RWPE2 (cell line): ENCODE measurements at regions not wholly inside any gene's neighbourhood (a gene's known extent, or its start where the extent isn't known, plus 50 kb on each side); places are given as distances from the start of the nearest gene placed in this dataset.
"Not testable (repeated sequence)": the region's sequence is repeated elsewhere in the genome, so short reads cannot be mapped to it uniquely, and the experiment has no call there.

Source experiments
- ATAC-seq: fragments of 200-7000 bp; cut with Tn5 transposase; 3 replicates; pipeline ENCODE4 v1.9.1; 2021; ENCODE audit warnings: low read depth
- DNase-seq: peaks from one replicate; pipeline ENCODE4 v3.0.0-alpha.2; 2020; ENCODE audit warnings: low spot score
- H3K27ac ChIP-seq: fragments of 450-650 bp; 2 replicates; pipeline ENCODE4 v1.5.1; 2017; ENCODE audit warnings: mild to moderate bottlenecking; ENCODE audit not compliant: poor library complexity, severe bottlenecking
- H3K27me3 ChIP-seq: fragments of 250-450 bp; sonication (Bioruptor Pico); 2 replicates; pipeline ENCODE4 v1.5.1; 2021; ENCODE audit warnings: mild to moderate bottlenecking, moderate library complexity; ENCODE audit not compliant: insufficient read depth, poor library complexity, severe bottlenecking
- H3K36me3 ChIP-seq: fragments of 250-450 bp; sonication (Bioruptor Pico); 2 replicates; pipeline ENCODE4 v1.5.1; 2020; ENCODE audit warnings: low read depth, mild to moderate bottlenecking, moderate library complexity
- H3K4me1 ChIP-seq: fragments of 250-450 bp; sonication (Bioruptor Pico); 2 replicates; pipeline ENCODE4 v1.5.1; 2021; ENCODE audit warnings: mild to moderate bottlenecking, moderate library complexity; ENCODE audit not compliant: insufficient read depth, poor library complexity, severe bottlenecking
- H3K4me3 ChIP-seq: fragments of 250-450 bp; sonication (Bioruptor Pico); 2 replicates; pipeline ENCODE4 v1.5.1; 2021; ENCODE audit warnings: mild to moderate bottlenecking, moderate library complexity; ENCODE audit not compliant: severe bottlenecking
- H3K9me3 ChIP-seq: fragments of 250-450 bp; sonication (Bioruptor Pico); 2 replicates; pipeline ENCODE4 v1.5.1; 2021; ENCODE audit warnings: mild to moderate bottlenecking, moderate library complexity; ENCODE audit not compliant: severe bottlenecking
- CTCF ChIP-seq: fragments of 450-650 bp; IDR thresholded peaks from one replicate; pipeline ENCODE4 v1.5.1; 2017; ENCODE audit warnings: mild to moderate bottlenecking, moderate library complexity; ENCODE audit not compliant: poor library complexity, severe bottlenecking

- no peak for ATAC-seq
- H3K4me1 ChIP-seq: peaks cover 9% of the 10 kb centered on the region
These were observed 78.0 kb downstream of the SOWAHC start for GRCh38 chr2:109692013-109692743.

GRCh38 chr2:109692831-109693230 lies 78.7 kb downstream of the SOWAHC start:
- H3K36me3 ChIP-seq, H3K4me1 ChIP-seq, H3K27me3 ChIP-seq, DNase-seq, H3K9me3 ChIP-seq, H3K4me3 ChIP-seq, ATAC-seq, H3K27ac ChIP-seq: not testable (repeated sequence)

More at GRCh38 chr2:109692013-109692743, 78.0 kb downstream of the SOWAHC start:
- TF ChIP-seq CTCF: no peak
- Histone ChIP-seq H3K36me3 (no peaks in the 10 kb centered on the region), H3K4me3 (no peak overlapping the region), H3K27me3 (no peaks in the 10 kb centered on the region), H3K9me3 (no peaks in the 10 kb centered on the region), H3K27ac (no peak overlapping the region)
- DNase-seq: no peak

- not testable (repeated sequence) for ATAC-seq, H3K4me3 ChIP-seq
These were observed 79.1 kb downstream of the SOWAHC start for GRCh38 chr2:109693292-109693691.

GRCh38 chr2:109694190-109694589 lies 80.0 kb downstream of the SOWAHC start:
- Histone ChIP-seq H3K27ac (peak overlapping the region; percentile 17), H3K36me3 (no peaks in the 10 kb centered on the region), H3K27me3 (no peaks in the 10 kb centered on the region), H3K4me3 (no peak overlapping the region), H3K4me1 (peaks cover 17% of the 10 kb centered on the region), H3K9me3 (no peaks in the 10 kb centered on the region)
- TF ChIP-seq CTCF: no peak
- DNase-seq: no peak
- peak; percentile 20; the same call in 1 of the 3 replicates for ATAC-seq

More at GRCh38 chr2:109693292-109693691, 79.1 kb downstream of the SOWAHC start:
- H3K36me3 ChIP-seq, H3K4me1 ChIP-seq, DNase-seq, H3K9me3 ChIP-seq, H3K27me3 ChIP-seq: not testable (repeated sequence)
- peak overlapping the region; percentile 17 for H3K27ac ChIP-seq

GRCh38 chr2:109695290-109695689 lies 81.1 kb downstream of the SOWAHC start:
- no peak for TF ChIP-seq CTCF
- H3K27me3 ChIP-seq: no peaks in the 10 kb centered on the region
- no peak overlapping the region for H3K4me3 ChIP-seq
- DNase-seq: no peak
- H3K4me1 ChIP-seq: peaks cover 25% of the 10 kb centered on the region
- no peak for ATAC-seq
- peak overlapping the region; percentile 17 for H3K27ac ChIP-seq
- no peaks in the 10 kb centered on the region for H3K36me3 ChIP-seq
- no peaks in the 10 kb centered on the region for H3K9me3 ChIP-seq

DNA sequence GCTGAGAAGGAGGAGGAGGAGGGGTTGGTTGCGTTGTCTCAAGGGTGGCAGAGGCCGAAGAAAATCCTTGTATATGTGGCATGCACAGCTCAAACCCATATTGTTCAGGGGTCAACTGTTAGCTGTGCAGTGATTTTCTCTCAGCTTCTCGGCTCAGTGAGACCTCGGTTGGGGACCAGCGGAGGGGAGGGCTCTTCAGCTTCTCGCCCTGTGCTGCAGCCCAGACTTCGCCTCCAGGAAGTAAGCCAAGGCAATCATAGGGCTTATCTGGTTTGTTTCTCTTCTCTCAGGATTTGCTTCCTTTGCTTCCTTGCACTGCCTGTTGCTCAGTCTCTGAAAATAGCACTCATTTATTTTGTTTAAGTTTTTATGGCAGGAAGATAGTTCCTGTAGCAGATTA lies 85.5 kb downstream of the SOWAHC start:
- TF ChIP-seq CTCF: no peak
- H3K27ac ChIP-seq: peak overlapping the region; percentile 100
- H3K4me3 ChIP-seq: no peak overlapping the region
- H3K27me3 ChIP-seq: no peaks in the 10 kb centered on the region
- no peaks in the 10 kb centered on the region for H3K9me3 ChIP-seq
- ATAC-seq (no peak), DNase-seq (no peak)
- peaks cover 46% of the 10 kb centered on the region for H3K4me1 ChIP-seq
- H3K36me3 ChIP-seq: no peaks in the 10 kb centered on the region
